ENCODE measurements at regions not wholly inside any gene's neighbourhood (a gene's known extent, or its start where the extent isn't known, plus 50 kb on each side); places are given as distances from the start of the nearest gene placed in this dataset.

DNA sequence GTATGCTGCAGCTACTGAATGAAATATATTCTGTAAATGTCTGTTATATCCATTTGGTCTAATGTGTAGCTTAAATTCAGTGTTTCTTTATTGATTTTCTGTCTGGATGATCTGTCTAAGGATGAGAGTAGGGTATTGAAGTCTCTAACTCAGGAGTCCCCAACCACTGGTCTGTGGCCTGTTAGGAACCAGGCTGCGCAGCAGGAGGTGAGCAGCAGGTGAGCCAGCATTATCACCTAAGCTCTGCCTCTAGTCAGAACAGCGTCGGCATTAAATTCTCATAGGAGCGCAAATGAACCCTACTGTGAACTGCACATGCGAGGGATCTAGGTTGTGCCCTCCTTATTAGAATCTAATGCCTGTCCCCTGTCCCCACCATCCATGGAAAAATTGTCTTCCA is 329.7 kb upstream of the RGS6 start:
- POLR2A ChIA-PET (ENCODE audit: unreplicated experiment) = no interaction called here
- ATAC-seq (ENCODE audit: low read depth) = no peak

More for the DNA sequence above, 329.7 kb upstream of the RGS6 start:
- Histone ChIP-seq H3K14ac (replicated peaks; ENCODE audit: low read depth, low read length) (no peak overlapping the region), H2AK9ac (replicated peaks; ENCODE audit: low read depth, low read length, poor library complexity) (no peak overlapping the region), H3K27ac (ENCODE audit: insufficient read depth, low read length) (no peak overlapping the region), H2BK5ac (ENCODE audit: low read depth, low read length, poor library complexity, severe bottlenecking) (no peak overlapping the region), H3K9ac (ENCODE audit: low read depth, low read length) (no peak overlapping the region), H4K91ac (ENCODE audit: insufficient read depth, low read depth, low read length) (no peak overlapping the region), H3K9me1 (ENCODE audit: insufficient read depth, low read length) (peaks cover 4% of the 10 kb centered on the region; the same call in 1 of the 2 replicates), H2AFZ (replicated peaks; ENCODE audit: low read length, poor library complexity) (no peak overlapping the region), H3K9me3 (ENCODE audit: control insufficient read depth, insufficient read depth, low read length) (peaks cover 6% of the 10 kb centered on the region; the same call in 1 of the 2 replicates), H3K4me1 (ENCODE audit: control insufficient read depth, insufficient read depth, low read length) (no peaks in the 10 kb centered on the region), H3K36me3 (ENCODE audit: control insufficient read depth, insufficient read depth, low read length) (0 out of 2 replicates have a peak, but pooled peaks cover 2% of the 10 kb centered on the region), H4K20me1 (ENCODE audit: insufficient read depth, low read length) (0 out of 2 replicates have a peak, but pooled peaks cover 3% of the 10 kb centered on the region), H3K23ac (ENCODE audit: low read depth, low read length) (no peak overlapping the region), H2BK20ac (ENCODE audit: low read depth, low read length) (no peak overlapping the region), H2BK15ac (ENCODE audit: low read depth, low read length) (no peak overlapping the region), H3K4me2 (ENCODE audit: low read depth, low read length) (no peak overlapping the region), H2BK120ac (ENCODE audit: low read depth, low read length) (no peak overlapping the region), H3K4ac (ENCODE audit: low read depth, low read length) (no peak overlapping the region), H4K5ac (ENCODE audit: low read depth, low read length) (no peak overlapping the region), H4K8ac (ENCODE audit: low read depth in 2 of 2, low read length in 2 of 2) (no peak overlapping the region), H2AK5ac (ENCODE audit: low read depth, low read length) (no peak overlapping the region), H3K56ac (ENCODE audit: extremely low read depth, insufficient read depth, low read length) (no peak overlapping the region), H3K27me3 (ENCODE audit: control insufficient read depth, insufficient read depth, low read length) (no peaks in the 10 kb centered on the region), H3K4me3 (ENCODE audit: insufficient read depth, low read depth, low read length) (no peak overlapping the region), H3K79me1 (ENCODE audit: low read depth in 1 of 2, low read length in 2 of 2) (peaks cover 38 to 44% of the 10 kb centered on the region in 2 experiments), H3K18ac (ENCODE audit: low read depth, low read length) (no peak overlapping the region)
- no CpG with 5 or more reads among the region's 5 CpGs for WGBS, 2 experiments (ENCODE audit: extremely low coverage in 2 of 2, insufficient read length in 1 of 2)
- dilution Hi-C loops (cut with HindIII; ENCODE audit: low sequenced_read_pairs, unreplicated experiment) = no loop called here
- intact Hi-C loops (cut with micrococcal nuclease) = no loop called here
- CTCF ChIA-PET = no interaction called here
- BruUV-seq (replicated peaks) = no TSS peak
- no peak for DNase-seq
- in situ Hi-C loops (cut with MboI; ENCODE audit: low sequenced_read_pairs) = no loop called here
- TF ChIP-seq MAZ (IDR thresholded peaks at IDR 0.05; ENCODE audit: borderline replicate concordance, low read depth, low read length) = no peak
- no peak for TF ChIP-seq RAD21 (IDR thresholded peaks at IDR 0.05; ENCODE audit: low read length)
- no peak for TF ChIP-seq NFE2L2 (IDR thresholded peaks at IDR 0.05; ENCODE audit: low read depth, low read length)
- no peak for TF ChIP-seq CTCF (conservative IDR thresholded peaks at IDR 0.05; ENCODE audit: low read depth, low read length)
- TF ChIP-seq MAFK (IDR thresholded peaks at IDR 0.05; ENCODE audit: low read depth, low read length) = no peak
